Gastrocnemius medialis (tissue), 4 donors: ENCODE measurements at regions not wholly inside any gene's neighbourhood (a gene's known extent, or its start where the extent isn't known, plus 50 kb on each side); places are given as distances from the start of the nearest gene placed in this dataset.

Experiments
- CTCF ChIP-seq, 5 experiments: fragments of 450-650 bp in 3 of 5; fragments of 200-600 bp in 2 of 5; sonication (generic) in 2 of 5; IDR thresholded peaks in 4 of 5; conservative IDR thresholded peaks in 1 of 5; 1 replicate in 4 of 5; 2 replicates in 1 of 5; pipeline ENCODE4 v1.5.1; 2016 to 2019; ENCODE audit warnings: antibody characterized with exemption in 5 of 5, mild to moderate bottlenecking in 3 of 5, moderate library complexity in 3 of 5
- POLR2A ChIP-seq, 2 donors: fragments of 450-650 bp; IDR thresholded peaks; one replicate each; pipeline ENCODE4 v1.6.1; 2017; ENCODE audit warnings: antibody characterized with exemption in 2 of 2, mild to moderate bottlenecking in 2 of 2, moderate library complexity in 2 of 2

- TF ChIP-seq CTCF (IDR thresholded peaks at IDR 0.05 in 4 of 5, conservative IDR thresholded peaks at IDR 0.05 in 1 of 5) (no peak), POLR2A (IDR thresholded peaks at IDR 0.05) (no peak)
These were observed 151.1 kb downstream of the KCNJ18 start for GRCh38 chr17:21843318-21843865.
